HEK293 (cell line): ENCODE measurements at regions not wholly inside any gene's neighbourhood (a gene's known extent, or its start where the extent isn't known, plus 50 kb on each side); places are given as distances from the start of the nearest gene placed in this dataset.

Experiments
- CTCF ChIA-PET: fragments of 350-600 bp; formaldehyde crosslinking; extraction: SDS; loops from one replicate; lab custom pipeline; 2021; ENCODE audit warnings: antibody characterized with exemption; lab: Yijun Ruan, JAX
- POLR2A ChIA-PET: fragments of 300-600 bp; formaldehyde crosslinking; extraction: SDS; loops from one replicate; lab custom pipeline; 2020; ENCODE audit warnings: antibody characterized with exemption, inconsistent platforms; lab: Yijun Ruan, JAX
- H3K27ac ChIP-seq: fragments of 200-500 bp; sonication (Bioruptor generic); 2 replicates; pipeline ENCODE4 v1.5.1; 2014; ENCODE audit warnings: low read depth, low read length, control low read depth, inconsistent platforms; ENCODE audit errors: extremely low read depth
- H3K36me3 ChIP-seq, 2 experiments: fragments of 200-500 bp in 1 of 2; sonication (Bioruptor generic) in 1 of 2; 1 replicate in 1 of 2; 2 replicates in 1 of 2; pipeline ENCODE4 v1.5.1; 2014 to 2017; ENCODE audit warnings: inconsistent platforms in 2 of 2, low read length in 2 of 2; ENCODE audit not compliant: control insufficient read depth in 2 of 2, insufficient read depth in 1 of 2
- H3K4me1 ChIP-seq: fragments of 200-500 bp; sonication (Bioruptor generic); 2 replicates; pipeline ENCODE4 v1.5.1; 2014; ENCODE audit warnings: mild to moderate bottlenecking, low read length, inconsistent platforms; ENCODE audit not compliant: control insufficient read depth, insufficient read depth
- H3K4me3 ChIP-seq: 2 replicates; pipeline ENCODE4 v1.5.1; 2011; ENCODE audit warnings: low read depth, mild to moderate bottlenecking, control low read depth, low read length, moderate library complexity
- H3K9me3 ChIP-seq: fragments of 200-500 bp; sonication (Bioruptor generic); 2 replicates; pipeline ENCODE4 v1.5.1; 2014; ENCODE audit warnings: low read depth, low read length, inconsistent platforms; ENCODE audit not compliant: control insufficient read depth, insufficient read depth
- GLIS1 ChIP-seq: fragments of 450-650 bp; formaldehyde crosslinking; IDR thresholded peaks from 2 replicates; pipeline ENCODE4 v1.5.1; 2016; ENCODE audit warnings: missing biosample characterization, missing genetic modification characterization
- HOXA7 ChIP-seq: sonication (generic); formaldehyde crosslinking; IDR thresholded peaks from 2 replicates; pipeline ENCODE4 v1.8.1; 2022; ENCODE audit warnings: missing genetic modification reagents, borderline replicate concordance
- ZBTB1 ChIP-seq: fragments of 450-650 bp; formaldehyde crosslinking; IDR thresholded peaks from 2 replicates; pipeline ENCODE4 v1.5.1; 2016; ENCODE audit warnings: missing biosample characterization, missing genetic modification characterization
- ZFHX2 ChIP-seq: fragments of 450-650 bp; formaldehyde crosslinking; conservative IDR thresholded peaks from 2 replicates; pipeline ENCODE4 v1.5.1; 2016; ENCODE audit warnings: missing biosample characterization, missing genetic modification characterization
- ZIC2 ChIP-seq: fragments of 450-650 bp; formaldehyde crosslinking; IDR thresholded peaks from 2 replicates; pipeline ENCODE4 v1.5.1; 2016; ENCODE audit warnings: missing biosample characterization, missing genetic modification characterization
- ZNF223 ChIP-seq: fragments of 450-650 bp; formaldehyde crosslinking; IDR thresholded peaks from 2 replicates; pipeline ENCODE4 v1.5.1; 2016; ENCODE audit warnings: missing biosample characterization, missing genetic modification characterization
- ZNF248 ChIP-seq: fragments of 450-650 bp; formaldehyde crosslinking; IDR thresholded peaks from 2 replicates; pipeline ENCODE4 v1.5.1; 2017; ENCODE audit warnings: missing biosample characterization, missing genetic modification characterization
- ZNF341 ChIP-seq: fragments of 450-650 bp; formaldehyde crosslinking; IDR thresholded peaks from 2 replicates; pipeline ENCODE4; 2016; ENCODE audit warnings: low read depth, missing biosample characterization, missing genetic modification characterization
- ZNF501 ChIP-seq: fragments of 450-650 bp; formaldehyde crosslinking; IDR thresholded peaks from 2 replicates; pipeline ENCODE4 v1.5.1; 2016; ENCODE audit warnings: missing biosample characterization, missing genetic modification characterization
- ZNF544 ChIP-seq: fragments of 450-650 bp; formaldehyde crosslinking; IDR thresholded peaks from 2 replicates; pipeline ENCODE4 v1.5.0; 2017; ENCODE audit warnings: missing biosample characterization, missing genetic modification characterization
- ZNF561 ChIP-seq: fragments of 450-650 bp; IDR thresholded peaks from 2 replicates; pipeline ENCODE4 v1.5.1; 2018; ENCODE audit warnings: missing biosample characterization, missing genetic modification characterization, borderline replicate concordance
- ZNF571 ChIP-seq: fragments of 450-650 bp; formaldehyde crosslinking; IDR thresholded peaks from 2 replicates; pipeline ENCODE4 v1.5.0; 2017; ENCODE audit warnings: missing biosample characterization, missing genetic modification characterization
- ZNF658 ChIP-seq: fragments of 450-650 bp; formaldehyde crosslinking; IDR thresholded peaks from 2 replicates; pipeline ENCODE4; 2016; ENCODE audit warnings: missing biosample characterization, missing genetic modification characterization
- TF ChIP-seq, protein P1 (sequence below): fragments of 450-650 bp; formaldehyde crosslinking; IDR thresholded peaks from 2 replicates; pipeline ENCODE4 v1.5.1; 2016; ENCODE audit warnings: missing biosample characterization, missing genetic modification characterization
- TF ChIP-seq, protein P2 (sequence below): fragments of 450-650 bp; formaldehyde crosslinking; IDR thresholded peaks from 2 replicates; pipeline ENCODE4; 2016; ENCODE audit warnings: missing biosample characterization, missing genetic modification characterization
- TF ChIP-seq, protein P3 (sequence below): fragments of 450-650 bp; formaldehyde crosslinking; IDR thresholded peaks from 2 replicates; pipeline ENCODE4 v1.5.1; 2016; ENCODE audit warnings: missing biosample characterization, missing genetic modification characterization
- TF ChIP-seq, protein P4 (sequence below): fragments of 450-650 bp; formaldehyde crosslinking; IDR thresholded peaks from 2 replicates; pipeline ENCODE4 v1.5.1; 2016; ENCODE audit warnings: missing biosample characterization, missing genetic modification characterization, borderline replicate concordance
- TF ChIP-seq, protein P5 (sequence below): fragments of 450-650 bp; formaldehyde crosslinking; IDR thresholded peaks from 2 replicates; pipeline ENCODE4 v1.5.1; 2016; ENCODE audit warnings: missing biosample characterization, missing genetic modification characterization
- TF ChIP-seq, protein P6 (sequence below): fragments of 450-650 bp; formaldehyde crosslinking; conservative IDR thresholded peaks from 2 replicates; pipeline ENCODE4 v1.5.1; 2016; ENCODE audit warnings: low read depth, missing biosample characterization, missing genetic modification characterization
- TF ChIP-seq, protein P7 (sequence below): fragments of 450-650 bp; formaldehyde crosslinking; IDR thresholded peaks from 2 replicates; pipeline ENCODE4 v1.5.1; 2016; ENCODE audit warnings: missing biosample characterization, missing genetic modification characterization
- TF ChIP-seq, protein P8 (sequence below): IDR thresholded peaks from 2 replicates; pipeline ENCODE4 v1.6.1; 2011; ENCODE audit warnings: mild to moderate bottlenecking, low read depth, low read length, borderline replicate concordance

DNA sequence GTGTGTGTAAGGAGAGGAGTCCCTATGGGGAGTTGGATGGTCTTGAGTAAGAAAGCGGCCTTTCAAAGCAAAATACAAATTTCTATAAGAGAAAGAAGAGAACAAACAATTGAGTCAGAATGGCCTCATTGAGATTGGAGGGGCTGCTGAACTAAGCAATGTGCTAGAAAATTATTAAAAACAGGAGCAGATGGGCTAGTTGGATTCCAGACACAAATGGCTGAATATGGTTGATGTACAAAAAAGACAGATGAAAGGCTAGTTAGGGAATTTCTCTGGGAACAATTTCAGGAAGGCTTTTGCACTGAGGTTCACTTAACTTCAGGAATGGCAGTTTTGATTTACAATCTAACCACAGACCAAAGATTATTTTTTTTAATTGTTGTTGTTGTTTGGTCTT, 1806.8 kb upstream of the TENM3 start:
- Histone ChIP-seq H3K27ac (no peak overlapping the region), H3K4me1 (no peaks in the 10 kb centered on the region)
- ChIA-PET CTCF (no interaction called here), POLR2A (no interaction called here)
- TF ChIP-seq GLIS1 (tag by site-specific recombination) (no peak), ZNF561 (no peak), ZNF571 (no peak), ZNF501 (tag by site-specific recombination) (no peak)
- TF ChIP-seq, protein P1, sequence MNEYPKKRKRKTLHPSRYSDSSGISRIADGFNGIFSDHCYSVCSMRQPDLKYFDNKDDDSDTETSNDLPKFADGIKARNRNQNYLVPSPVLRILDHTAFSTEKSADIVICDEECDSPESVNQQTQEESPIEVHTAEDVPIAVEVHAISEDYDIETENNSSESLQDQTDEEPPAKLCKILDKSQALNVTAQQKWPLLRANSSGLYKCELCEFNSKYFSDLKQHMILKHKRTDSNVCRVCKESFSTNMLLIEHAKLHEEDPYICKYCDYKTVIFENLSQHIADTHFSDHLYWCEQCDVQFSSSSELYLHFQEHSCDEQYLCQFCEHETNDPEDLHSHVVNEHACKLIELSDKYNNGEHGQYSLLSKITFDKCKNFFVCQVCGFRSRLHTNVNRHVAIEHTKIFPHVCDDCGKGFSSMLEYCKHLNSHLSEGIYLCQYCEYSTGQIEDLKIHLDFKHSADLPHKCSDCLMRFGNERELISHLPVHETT (tag by site-specific recombination): no peak
- TF ChIP-seq, all 188 proteins: peak for 0
- Histone ChIP-seq H3K9me3 (no peaks in the 10 kb centered on the region), H3K4me3 (no peak overlapping the region), H3K36me3 (no peaks in the 10 kb centered on the region)

DNA sequence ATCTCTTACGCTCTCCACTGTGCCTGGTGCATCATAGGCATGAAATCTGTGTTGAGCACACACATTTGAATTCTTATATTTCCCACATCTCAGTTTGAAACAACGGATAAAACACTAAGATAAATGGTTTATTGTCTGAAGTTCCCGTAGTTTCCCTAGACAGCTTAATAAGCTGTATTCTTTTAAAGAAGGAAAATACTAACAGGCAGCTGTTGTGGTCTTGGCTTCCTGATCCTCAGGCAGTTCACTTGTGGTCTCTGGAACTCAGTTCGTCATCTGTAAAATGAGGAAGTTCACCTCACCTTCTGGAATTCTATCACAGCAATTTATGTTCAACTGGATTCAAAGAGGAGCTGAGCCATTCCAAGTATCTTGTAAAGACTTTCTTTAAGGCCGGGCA, 1805.6 kb upstream of the TENM3 start:
- CTCF ChIA-PET: no interaction called here
- H3K4me3 ChIP-seq: no peak overlapping the region
- H3K27ac ChIP-seq: no peak overlapping the region
- no peaks in the 10 kb centered on the region for H3K4me1 ChIP-seq
- TF ChIP-seq ZFHX2 (tag by site-specific recombination) (no peak), HOXA7 (CRISPR knock-in tag) (no peak), ZNF544 (tag by site-specific recombination) (no peak), ZNF658 (tag by site-specific recombination) (no peak), ZBTB1 (no peak), ZNF248 (no peak), ZIC2 (tag by site-specific recombination) (no peak), ZNF223 (tag by site-specific recombination) (no peak), ZNF341 (tag by site-specific recombination) (no peak)
- TF ChIP-seq, protein P2, sequence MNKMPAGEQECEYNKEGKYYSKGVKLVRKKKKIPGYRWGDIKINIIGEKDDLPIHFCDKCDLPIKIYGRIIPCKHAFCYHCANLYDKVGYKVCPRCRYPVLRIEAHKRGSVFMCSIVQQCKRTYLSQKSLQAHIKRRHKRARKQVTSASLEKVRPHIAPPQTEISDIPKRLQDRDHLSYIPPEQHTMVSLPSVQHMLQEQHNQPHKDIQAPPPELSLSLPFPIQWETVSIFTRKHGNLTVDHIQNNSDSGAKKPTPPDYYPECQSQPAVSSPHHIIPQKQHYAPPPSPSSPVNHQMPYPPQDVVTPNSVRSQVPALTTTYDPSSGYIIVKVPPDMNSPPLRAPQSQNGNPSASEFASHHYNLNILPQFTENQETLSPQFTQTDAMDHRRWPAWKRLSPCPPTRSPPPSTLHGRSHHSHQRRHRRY (tag by site-specific recombination): no peak
- TF ChIP-seq, protein P3, sequence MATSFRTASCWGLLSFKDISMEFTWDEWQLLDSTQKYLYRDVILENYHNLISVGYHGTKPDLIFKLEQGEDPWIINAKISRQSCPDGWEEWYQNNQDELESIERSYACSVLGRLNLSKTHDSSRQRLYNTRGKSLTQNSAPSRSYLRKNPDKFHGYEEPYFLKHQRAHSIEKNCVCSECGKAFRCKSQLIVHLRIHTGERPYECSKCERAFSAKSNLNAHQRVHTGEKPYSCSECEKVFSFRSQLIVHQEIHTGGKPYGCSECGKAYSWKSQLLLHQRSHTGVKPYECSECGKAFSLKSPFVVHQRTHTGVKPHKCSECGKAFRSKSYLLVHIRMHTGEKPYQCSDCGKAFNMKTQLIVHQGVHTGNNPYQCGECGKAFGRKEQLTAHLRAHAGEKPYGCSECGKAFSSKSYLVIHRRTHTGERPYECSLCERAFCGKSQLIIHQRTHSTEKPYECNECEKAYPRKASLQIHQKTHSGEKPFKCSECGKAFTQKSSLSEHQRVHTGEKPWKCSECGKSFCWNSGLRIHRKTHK (tag by site-specific recombination): no peak
- TF ChIP-seq, protein P4, sequence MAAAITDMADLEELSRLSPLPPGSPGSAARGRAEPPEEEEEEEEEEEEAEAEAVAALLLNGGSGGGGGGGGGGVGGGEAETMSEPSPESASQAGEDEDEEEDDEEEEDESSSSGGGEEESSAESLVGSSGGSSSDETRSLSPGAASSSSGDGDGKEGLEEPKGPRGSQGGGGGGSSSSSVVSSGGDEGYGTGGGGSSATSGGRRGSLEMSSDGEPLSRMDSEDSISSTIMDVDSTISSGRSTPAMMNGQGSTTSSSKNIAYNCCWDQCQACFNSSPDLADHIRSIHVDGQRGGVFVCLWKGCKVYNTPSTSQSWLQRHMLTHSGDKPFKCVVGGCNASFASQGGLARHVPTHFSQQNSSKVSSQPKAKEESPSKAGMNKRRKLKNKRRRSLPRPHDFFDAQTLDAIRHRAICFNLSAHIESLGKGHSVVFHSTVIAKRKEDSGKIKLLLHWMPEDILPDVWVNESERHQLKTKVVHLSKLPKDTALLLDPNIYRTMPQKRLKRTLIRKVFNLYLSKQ (tag by site-specific recombination): no peak
- TF ChIP-seq, protein P5, sequence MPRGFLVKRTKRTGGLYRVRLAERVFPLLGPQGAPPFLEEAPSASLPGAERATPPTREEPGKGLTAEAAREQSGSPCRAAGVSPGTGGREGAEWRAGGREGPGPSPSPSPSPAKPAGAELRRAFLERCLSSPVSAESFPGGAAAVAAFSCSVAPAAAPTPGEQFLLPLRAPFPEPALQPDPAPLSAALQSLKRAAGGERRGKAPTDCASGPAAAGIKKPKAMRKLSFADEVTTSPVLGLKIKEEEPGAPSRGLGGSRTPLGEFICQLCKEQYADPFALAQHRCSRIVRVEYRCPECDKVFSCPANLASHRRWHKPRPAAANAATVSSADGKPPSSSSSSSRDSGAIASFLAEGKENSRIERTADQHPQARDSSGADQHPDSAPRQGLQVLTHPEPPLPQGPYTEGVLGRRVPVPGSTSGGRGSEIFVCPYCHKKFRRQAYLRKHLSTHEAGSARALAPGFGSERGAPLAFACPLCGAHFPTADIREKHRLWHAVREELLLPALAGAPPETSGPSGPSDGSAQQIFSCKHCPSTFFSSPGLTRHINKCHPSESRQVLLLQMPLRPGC (tag by site-specific recombination): no peak
- TF ChIP-seq, protein P6, sequence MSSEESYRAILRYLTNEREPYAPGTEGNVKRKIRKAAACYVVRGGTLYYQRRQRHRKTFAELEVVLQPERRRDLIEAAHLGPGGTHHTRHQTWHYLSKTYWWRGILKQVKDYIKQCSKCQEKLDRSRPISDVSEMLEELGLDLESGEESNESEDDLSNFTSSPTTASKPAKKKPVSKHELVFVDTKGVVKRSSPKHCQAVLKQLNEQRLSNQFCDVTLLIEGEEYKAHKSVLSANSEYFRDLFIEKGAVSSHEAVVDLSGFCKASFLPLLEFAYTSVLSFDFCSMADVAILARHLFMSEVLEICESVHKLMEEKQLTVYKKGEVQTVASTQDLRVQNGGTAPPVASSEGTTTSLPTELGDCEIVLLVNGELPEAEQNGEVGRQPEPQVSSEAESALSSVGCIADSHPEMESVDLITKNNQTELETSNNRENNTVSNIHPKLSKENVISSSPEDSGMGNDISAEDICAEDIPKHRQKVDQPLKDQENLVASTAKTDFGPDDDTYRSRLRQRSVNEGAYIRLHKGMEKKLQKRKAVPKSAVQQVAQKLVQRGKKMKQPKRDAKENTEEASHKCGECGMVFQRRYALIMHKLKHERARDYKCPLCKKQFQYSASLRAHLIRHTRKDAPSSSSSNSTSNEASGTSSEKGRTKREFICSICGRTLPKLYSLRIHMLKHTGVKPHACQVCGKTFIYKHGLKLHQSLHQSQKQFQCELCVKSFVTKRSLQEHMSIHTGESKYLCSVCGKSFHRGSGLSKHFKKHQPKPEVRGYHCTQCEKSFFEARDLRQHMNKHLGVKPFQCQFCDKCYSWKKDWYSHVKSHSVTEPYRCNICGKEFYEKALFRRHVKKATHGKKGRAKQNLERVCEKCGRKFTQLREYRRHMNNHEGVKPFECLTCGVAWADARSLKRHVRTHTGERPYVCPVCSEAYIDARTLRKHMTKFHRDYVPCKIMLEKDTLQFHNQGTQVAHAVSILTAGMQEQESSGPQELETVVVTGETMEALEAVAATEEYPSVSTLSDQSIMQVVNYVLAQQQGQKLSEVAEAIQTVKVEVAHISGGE (tag by site-specific recombination): no peak
- TF ChIP-seq, protein P7, sequence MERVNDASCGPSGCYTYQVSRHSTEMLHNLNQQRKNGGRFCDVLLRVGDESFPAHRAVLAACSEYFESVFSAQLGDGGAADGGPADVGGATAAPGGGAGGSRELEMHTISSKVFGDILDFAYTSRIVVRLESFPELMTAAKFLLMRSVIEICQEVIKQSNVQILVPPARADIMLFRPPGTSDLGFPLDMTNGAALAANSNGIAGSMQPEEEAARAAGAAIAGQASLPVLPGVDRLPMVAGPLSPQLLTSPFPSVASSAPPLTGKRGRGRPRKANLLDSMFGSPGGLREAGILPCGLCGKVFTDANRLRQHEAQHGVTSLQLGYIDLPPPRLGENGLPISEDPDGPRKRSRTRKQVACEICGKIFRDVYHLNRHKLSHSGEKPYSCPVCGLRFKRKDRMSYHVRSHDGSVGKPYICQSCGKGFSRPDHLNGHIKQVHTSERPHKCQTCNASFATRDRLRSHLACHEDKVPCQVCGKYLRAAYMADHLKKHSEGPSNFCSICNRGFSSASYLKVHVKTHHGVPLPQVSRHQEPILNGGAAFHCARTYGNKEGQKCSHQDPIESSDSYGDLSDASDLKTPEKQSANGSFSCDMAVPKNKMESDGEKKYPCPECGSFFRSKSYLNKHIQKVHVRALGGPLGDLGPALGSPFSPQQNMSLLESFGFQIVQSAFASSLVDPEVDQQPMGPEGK (tag by site-specific recombination): no peak
- TF ChIP-seq, protein P8, sequence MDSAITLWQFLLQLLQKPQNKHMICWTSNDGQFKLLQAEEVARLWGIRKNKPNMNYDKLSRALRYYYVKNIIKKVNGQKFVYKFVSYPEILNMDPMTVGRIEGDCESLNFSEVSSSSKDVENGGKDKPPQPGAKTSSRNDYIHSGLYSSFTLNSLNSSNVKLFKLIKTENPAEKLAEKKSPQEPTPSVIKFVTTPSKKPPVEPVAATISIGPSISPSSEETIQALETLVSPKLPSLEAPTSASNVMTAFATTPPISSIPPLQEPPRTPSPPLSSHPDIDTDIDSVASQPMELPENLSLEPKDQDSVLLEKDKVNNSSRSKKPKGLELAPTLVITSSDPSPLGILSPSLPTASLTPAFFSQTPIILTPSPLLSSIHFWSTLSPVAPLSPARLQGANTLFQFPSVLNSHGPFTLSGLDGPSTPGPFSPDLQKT: no peak
- no peaks in the 10 kb centered on the region for H3K36me3 ChIP-seq
- POLR2A ChIA-PET: no interaction called here
- no peaks in the 10 kb centered on the region for H3K9me3 ChIP-seq
